ENCODE measurements at regions not wholly inside any gene's neighbourhood (a gene's known extent, or its start where the extent isn't known, plus 50 kb on each side); places are given as distances from the start of the nearest gene placed in this dataset.

DNA sequence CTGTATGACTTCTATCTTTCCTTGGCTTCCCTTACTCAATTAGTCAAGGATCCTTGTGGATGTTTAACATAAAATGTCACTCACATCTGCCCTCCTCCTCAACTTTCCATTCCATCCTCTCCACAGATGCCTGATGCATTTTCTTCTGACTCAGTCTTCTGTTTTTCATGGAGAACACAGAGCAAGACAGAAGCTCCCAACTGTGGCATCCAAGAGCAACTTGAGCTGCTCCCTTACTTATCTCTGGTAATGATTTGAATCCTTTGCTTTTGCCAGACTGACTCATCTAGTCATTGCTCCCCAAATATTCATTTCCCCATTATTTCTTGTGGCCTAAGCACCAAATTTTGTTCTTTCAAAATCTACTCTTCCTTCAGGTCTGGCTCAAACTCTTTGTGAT, 120.6 kb downstream of the LYPLAL1 start:
- TF ChIP-seq CBX2 (IDR thresholded peaks at IDR 0.05; ENCODE audit: borderline replicate concordance, low read depth) (no peak), CHD2 (IDR thresholded peaks at IDR 0.05; ENCODE audit: low read length, partially characterized antibody) (no peak), MAFK (IDR thresholded peaks at IDR 0.05; ENCODE audit: partially characterized antibody) (no peak), SREBF2 (IDR thresholded peaks at IDR 0.05) (no peak), POLR2A (IDR thresholded peaks at IDR 0.05; ENCODE audit: low read length) (no peak), TP53 (CRISPR knock-in tag; IDR thresholded peaks at IDR 0.05) (no peak), ZSCAN20 (CRISPR knock-in tag; IDR thresholded peaks at IDR 0.05) (no peak), KDM5A (IDR thresholded peaks at IDR 0.05) (no peak)
- TF ChIP-seq, protein P1, sequence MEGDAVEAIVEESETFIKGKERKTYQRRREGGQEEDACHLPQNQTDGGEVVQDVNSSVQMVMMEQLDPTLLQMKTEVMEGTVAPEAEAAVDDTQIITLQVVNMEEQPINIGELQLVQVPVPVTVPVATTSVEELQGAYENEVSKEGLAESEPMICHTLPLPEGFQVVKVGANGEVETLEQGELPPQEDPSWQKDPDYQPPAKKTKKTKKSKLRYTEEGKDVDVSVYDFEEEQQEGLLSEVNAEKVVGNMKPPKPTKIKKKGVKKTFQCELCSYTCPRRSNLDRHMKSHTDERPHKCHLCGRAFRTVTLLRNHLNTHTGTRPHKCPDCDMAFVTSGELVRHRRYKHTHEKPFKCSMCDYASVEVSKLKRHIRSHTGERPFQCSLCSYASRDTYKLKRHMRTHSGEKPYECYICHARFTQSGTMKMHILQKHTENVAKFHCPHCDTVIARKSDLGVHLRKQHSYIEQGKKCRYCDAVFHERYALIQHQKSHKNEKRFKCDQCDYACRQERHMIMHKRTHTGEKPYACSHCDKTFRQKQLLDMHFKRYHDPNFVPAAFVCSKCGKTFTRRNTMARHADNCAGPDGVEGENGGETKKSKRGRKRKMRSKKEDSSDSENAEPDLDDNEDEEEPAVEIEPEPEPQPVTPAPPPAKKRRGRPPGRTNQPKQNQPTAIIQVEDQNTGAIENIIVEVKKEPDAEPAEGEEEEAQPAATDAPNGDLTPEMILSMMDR (IDR thresholded peaks at IDR 0.05), result no peak
- TF ChIP-seq, protein P2, sequence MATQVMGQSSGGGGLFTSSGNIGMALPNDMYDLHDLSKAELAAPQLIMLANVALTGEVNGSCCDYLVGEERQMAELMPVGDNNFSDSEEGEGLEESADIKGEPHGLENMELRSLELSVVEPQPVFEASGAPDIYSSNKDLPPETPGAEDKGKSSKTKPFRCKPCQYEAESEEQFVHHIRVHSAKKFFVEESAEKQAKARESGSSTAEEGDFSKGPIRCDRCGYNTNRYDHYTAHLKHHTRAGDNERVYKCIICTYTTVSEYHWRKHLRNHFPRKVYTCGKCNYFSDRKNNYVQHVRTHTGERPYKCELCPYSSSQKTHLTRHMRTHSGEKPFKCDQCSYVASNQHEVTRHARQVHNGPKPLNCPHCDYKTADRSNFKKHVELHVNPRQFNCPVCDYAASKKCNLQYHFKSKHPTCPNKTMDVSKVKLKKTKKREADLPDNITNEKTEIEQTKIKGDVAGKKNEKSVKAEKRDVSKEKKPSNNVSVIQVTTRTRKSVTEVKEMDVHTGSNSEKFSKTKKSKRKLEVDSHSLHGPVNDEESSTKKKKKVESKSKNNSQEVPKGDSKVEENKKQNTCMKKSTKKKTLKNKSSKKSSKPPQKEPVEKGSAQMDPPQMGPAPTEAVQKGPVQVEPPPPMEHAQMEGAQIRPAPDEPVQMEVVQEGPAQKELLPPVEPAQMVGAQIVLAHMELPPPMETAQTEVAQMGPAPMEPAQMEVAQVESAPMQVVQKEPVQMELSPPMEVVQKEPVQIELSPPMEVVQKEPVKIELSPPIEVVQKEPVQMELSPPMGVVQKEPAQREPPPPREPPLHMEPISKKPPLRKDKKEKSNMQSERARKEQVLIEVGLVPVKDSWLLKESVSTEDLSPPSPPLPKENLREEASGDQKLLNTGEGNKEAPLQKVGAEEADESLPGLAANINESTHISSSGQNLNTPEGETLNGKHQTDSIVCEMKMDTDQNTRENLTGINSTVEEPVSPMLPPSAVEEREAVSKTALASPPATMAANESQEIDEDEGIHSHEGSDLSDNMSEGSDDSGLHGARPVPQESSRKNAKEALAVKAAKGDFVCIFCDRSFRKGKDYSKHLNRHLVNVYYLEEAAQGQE (IDR thresholded peaks at IDR 0.05), result no peak
- TF ChIP-seq, protein P3, sequence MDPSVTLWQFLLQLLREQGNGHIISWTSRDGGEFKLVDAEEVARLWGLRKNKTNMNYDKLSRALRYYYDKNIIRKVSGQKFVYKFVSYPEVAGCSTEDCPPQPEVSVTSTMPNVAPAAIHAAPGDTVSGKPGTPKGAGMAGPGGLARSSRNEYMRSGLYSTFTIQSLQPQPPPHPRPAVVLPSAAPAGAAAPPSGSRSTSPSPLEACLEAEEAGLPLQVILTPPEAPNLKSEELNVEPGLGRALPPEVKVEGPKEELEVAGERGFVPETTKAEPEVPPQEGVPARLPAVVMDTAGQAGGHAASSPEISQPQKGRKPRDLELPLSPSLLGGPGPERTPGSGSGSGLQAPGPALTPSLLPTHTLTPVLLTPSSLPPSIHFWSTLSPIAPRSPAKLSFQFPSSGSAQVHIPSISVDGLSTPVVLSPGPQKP (IDR thresholded peaks at IDR 0.05; ENCODE audit: low read depth, low read length), result no peak

Measured in A549 (cell line).